A549 (cell line): ENCODE measurements at regions not wholly inside any gene's neighbourhood (a gene's known extent, or its start where the extent isn't known, plus 50 kb on each side); places are given as distances from the start of the nearest gene placed in this dataset.

Experiments used
- BHLHE40 ChIP-seq: IDR thresholded peaks from 2 replicates; pipeline ENCODE4 v1.6.1; 2012; ENCODE audit warnings: low read depth, low read length, inconsistent platforms
- EP300 ChIP-seq, 2 experiments: fragments of >200 bp; sonication (Bioruptor Twin); formaldehyde crosslinking; IDR thresholded peaks; 2 replicates in 1 of 2; 3 replicates in 1 of 2; pipeline ENCODE4 v1.6.1; 2016 to 2017
- MAFK ChIP-seq: fragments of 450-650 bp; IDR thresholded peaks from 2 replicates; pipeline ENCODE4 v1.6.1; 2014; ENCODE audit not compliant: partially characterized antibody
- RAD21 ChIP-seq, 2 experiments: fragments of >200 bp in 1 of 2; sonication (Bioruptor Twin) in 1 of 2; formaldehyde crosslinking in 1 of 2; IDR thresholded peaks in 1 of 2; conservative IDR thresholded peaks in 1 of 2; 2 replicates in 1 of 2; 3 replicates in 1 of 2; pipeline ENCODE4 v1.6.1; 2012 to 2018; ENCODE audit warnings: inconsistent platforms in 1 of 2
- RARB ChIP-seq: fragments of 250-450 bp; sonication (Bioruptor Pico); IDR thresholded peaks from 2 replicates; pipeline ENCODE4 v1.8.0; 2021; ENCODE audit warnings: mild to moderate bottlenecking, moderate library complexity
- RCOR1 ChIP-seq: fragments of 150-350 bp; IDR thresholded peaks from 2 replicates; pipeline ENCODE4 v1.6.1; 2014; ENCODE audit warnings: antibody characterized with exemption, low read length, low read depth
- SMC3 ChIP-seq: fragments of >200 bp; sonication (Bioruptor Twin); formaldehyde crosslinking; IDR thresholded peaks from 3 replicates; pipeline ENCODE4 v1.6.1; 2018; ENCODE audit warnings: inconsistent platforms
- SREBF2 ChIP-seq: fragments of 450-650 bp; IDR thresholded peaks from 2 replicates; pipeline ENCODE4 v1.6.1; 2014; ENCODE audit warnings: mild to moderate bottlenecking, moderate library complexity
- TF ChIP-seq, protein P1 (sequence below): fragments of >200 bp; sonication (Bioruptor Twin); formaldehyde crosslinking; IDR thresholded peaks from 3 replicates; pipeline ENCODE4 v1.5.1; 2016
- TF ChIP-seq, protein P2 (sequence below): fragments of 150-350 bp; IDR thresholded peaks from 2 replicates; pipeline ENCODE4 v1.6.1; 2014; ENCODE audit warnings: low read depth, mild to moderate bottlenecking, low read length

DNA sequence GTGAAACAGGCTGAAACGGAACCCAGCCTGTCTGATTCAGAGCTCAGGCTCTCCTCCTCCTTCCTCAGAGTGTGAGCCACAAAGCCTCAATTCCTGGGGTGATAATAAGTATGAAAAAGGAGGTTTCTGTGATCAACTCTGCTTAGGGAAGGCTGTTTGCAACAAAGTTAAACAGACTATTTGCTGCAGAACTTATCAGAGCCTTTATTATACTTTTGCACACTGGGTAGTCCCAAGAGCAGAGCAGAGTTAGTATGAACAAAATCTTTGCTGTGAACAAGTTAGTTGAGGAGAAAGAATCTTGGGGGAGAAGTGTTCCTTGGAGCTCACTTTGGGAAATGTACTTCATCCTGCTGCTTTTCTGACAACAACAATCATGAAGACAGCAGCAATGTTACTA, 67.4 kb downstream of the MRM1 start:
- no peak for TF ChIP-seq SREBF2
- TF ChIP-seq RAD21 (conservative IDR thresholded peaks at IDR 0.05 in 1 of 2, IDR thresholded peaks at IDR 0.05 in 1 of 2): no peak
- TF ChIP-seq MAFK: no peak
- no peak for TF ChIP-seq BHLHE40
- TF ChIP-seq, protein P1, sequence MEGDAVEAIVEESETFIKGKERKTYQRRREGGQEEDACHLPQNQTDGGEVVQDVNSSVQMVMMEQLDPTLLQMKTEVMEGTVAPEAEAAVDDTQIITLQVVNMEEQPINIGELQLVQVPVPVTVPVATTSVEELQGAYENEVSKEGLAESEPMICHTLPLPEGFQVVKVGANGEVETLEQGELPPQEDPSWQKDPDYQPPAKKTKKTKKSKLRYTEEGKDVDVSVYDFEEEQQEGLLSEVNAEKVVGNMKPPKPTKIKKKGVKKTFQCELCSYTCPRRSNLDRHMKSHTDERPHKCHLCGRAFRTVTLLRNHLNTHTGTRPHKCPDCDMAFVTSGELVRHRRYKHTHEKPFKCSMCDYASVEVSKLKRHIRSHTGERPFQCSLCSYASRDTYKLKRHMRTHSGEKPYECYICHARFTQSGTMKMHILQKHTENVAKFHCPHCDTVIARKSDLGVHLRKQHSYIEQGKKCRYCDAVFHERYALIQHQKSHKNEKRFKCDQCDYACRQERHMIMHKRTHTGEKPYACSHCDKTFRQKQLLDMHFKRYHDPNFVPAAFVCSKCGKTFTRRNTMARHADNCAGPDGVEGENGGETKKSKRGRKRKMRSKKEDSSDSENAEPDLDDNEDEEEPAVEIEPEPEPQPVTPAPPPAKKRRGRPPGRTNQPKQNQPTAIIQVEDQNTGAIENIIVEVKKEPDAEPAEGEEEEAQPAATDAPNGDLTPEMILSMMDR: no peak
- TF ChIP-seq EP300 (IDR thresholded peaks at IDR 0.05): no peak
- no peak for TF ChIP-seq RCOR1
- no peak for TF ChIP-seq RARB
- TF ChIP-seq, protein P2, sequence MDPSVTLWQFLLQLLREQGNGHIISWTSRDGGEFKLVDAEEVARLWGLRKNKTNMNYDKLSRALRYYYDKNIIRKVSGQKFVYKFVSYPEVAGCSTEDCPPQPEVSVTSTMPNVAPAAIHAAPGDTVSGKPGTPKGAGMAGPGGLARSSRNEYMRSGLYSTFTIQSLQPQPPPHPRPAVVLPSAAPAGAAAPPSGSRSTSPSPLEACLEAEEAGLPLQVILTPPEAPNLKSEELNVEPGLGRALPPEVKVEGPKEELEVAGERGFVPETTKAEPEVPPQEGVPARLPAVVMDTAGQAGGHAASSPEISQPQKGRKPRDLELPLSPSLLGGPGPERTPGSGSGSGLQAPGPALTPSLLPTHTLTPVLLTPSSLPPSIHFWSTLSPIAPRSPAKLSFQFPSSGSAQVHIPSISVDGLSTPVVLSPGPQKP: no peak
- no peak for TF ChIP-seq SMC3
